Activated naive CD8-positive, alpha-beta T cell treated with anti-CD3 and anti-CD28 coated beads for 36 hours (primary cell): ENCODE measurements at regions not wholly inside any gene's neighbourhood (a gene's known extent, or its start where the extent isn't known, plus 50 kb on each side); places are given as distances from the start of the nearest gene placed in this dataset.

Experiments
- DNase-seq: peaks from one replicate; pipeline ENCODE4 v3.0.0; 2021
- H3K27ac Mint-ChIP-seq: one replicate; pipeline ENCODE4 v1.8.0; 2022; ENCODE audit warnings: mild to moderate bottlenecking, moderate library complexity, mixed read lengths
- H3K27me3 Mint-ChIP-seq: one replicate; pipeline ENCODE4 v1.8.0; 2022; ENCODE audit warnings: mild to moderate bottlenecking, mixed read lengths
- H3K36me3 Mint-ChIP-seq: one replicate; pipeline ENCODE4 v1.8.0; 2021; ENCODE audit warnings: mild to moderate bottlenecking, mixed read lengths
- H3K4me1 Mint-ChIP-seq: one replicate; pipeline ENCODE4 v1.8.0; 2021; ENCODE audit warnings: mixed read lengths
- H3K4me3 Mint-ChIP-seq: one replicate; pipeline ENCODE4 v1.8.0; 2022; ENCODE audit warnings: mild to moderate bottlenecking, moderate library complexity, mixed read lengths
- H3K9me3 Mint-ChIP-seq: one replicate; pipeline ENCODE4 v1.8.0; 2022; ENCODE audit warnings: mixed read lengths

DNA sequence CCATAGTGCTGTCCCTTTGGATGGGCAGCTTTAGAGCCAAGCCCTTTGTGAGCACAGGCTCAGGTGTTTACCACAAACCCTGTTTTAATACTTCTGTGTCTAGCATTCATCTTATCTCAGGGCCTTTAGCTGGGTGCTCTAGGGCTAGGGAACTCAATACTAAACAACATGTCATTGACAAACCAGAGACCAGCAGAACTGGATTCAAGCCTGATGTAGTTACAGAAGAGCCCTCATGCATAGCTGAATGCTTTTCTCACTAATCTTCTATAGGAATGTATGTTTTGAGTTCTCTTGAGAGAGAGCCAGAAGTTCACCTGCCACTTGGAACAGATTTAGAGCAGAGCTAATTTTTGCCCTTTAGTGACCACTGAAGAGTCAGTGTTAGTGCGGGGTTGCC lies 142.6 kb downstream of the DCK start:
- peaks cover under 1% of the 10 kb centered on the region for H3K4me1 Mint-ChIP-seq
- H3K36me3 Mint-ChIP-seq, result no peaks in the 10 kb centered on the region
- no peak overlapping the region for H3K4me3 Mint-ChIP-seq
- no peak for DNase-seq
- no peaks in the 10 kb centered on the region for H3K9me3 Mint-ChIP-seq
- no peaks in the 10 kb centered on the region for H3K27me3 Mint-ChIP-seq
- no peak overlapping the region for H3K27ac Mint-ChIP-seq

DNA sequence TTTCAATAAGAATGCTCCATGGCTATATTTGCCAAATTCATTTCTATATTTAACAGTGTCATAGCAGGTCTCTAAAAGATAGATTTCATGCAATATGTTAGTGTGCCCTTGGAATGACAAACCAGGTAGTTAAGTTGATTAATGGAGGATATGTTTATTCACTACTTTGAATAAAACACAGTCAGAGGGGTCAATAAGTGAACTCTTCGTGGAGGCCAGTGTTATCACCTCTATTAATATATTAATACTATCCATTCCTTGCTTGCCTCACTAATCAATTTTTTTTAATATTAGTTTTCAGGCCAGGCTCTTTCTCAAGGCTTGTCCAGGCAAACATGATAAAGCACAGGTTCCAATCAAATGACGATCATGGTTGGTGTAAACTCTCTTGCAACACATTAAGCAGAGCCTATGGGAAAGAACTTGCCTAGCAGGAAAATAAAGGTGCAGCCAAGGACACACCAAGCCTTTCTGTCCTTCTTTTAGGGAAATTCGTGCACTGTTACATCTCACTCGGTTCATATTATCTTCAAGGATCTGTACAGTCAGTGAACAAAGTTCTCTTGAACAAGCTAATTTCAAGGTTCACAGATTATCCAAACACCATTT lies 144.7 kb downstream of the DCK start:
- H3K4me1 Mint-ChIP-seq, result peaks cover 4% of the 10 kb centered on the region
- no peak for DNase-seq

GRCh38 chr4:71140563-71140962 lies 147.1 kb downstream of the DCK start:
- Mint-ChIP-seq H3K9me3 (no peaks in the 10 kb centered on the region), H3K27ac (no peak overlapping the region), H3K4me3 (no peak overlapping the region), H3K4me1 (peaks cover 4% of the 10 kb centered on the region), H3K36me3 (no peaks in the 10 kb centered on the region), H3K27me3 (no peaks in the 10 kb centered on the region)
- no peak for DNase-seq

More for the DNA sequence above, 144.7 kb downstream of the DCK start:
- no peak overlapping the region for H3K4me3 Mint-ChIP-seq
- no peaks in the 10 kb centered on the region for H3K36me3 Mint-ChIP-seq
- no peaks in the 10 kb centered on the region for H3K9me3 Mint-ChIP-seq
- no peak overlapping the region for H3K27ac Mint-ChIP-seq
- no peaks in the 10 kb centered on the region for H3K27me3 Mint-ChIP-seq

DNA sequence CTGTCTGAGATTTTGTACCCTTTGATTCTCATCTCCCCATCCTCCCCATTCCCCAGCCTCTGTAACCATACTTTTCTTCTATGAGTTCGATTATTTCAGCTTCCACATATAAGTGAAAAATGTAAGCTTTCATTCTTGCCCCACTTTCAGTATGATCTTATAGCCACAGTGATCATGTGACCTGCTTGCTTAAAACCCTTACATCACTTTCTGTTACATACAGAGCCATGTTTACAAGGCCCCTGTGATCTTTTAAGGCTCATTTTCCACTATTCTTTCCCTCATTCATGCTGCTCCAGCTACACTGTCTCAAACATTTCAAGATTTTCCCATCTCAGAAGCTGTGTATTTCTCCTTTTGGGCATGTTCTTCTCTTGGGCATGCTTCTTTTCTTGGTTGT lies 147.7 kb downstream of the DCK start:
- Mint-ChIP-seq H3K27me3 (no peaks in the 10 kb centered on the region), H3K9me3 (no peaks in the 10 kb centered on the region), H3K4me3 (no peak overlapping the region), H3K27ac (no peak overlapping the region), H3K36me3 (no peaks in the 10 kb centered on the region), H3K4me1 (peaks cover 4% of the 10 kb centered on the region)
- DNase-seq, result no peak

- Mint-ChIP-seq H3K4me3 (no peak overlapping the region), H3K27me3 (no peaks in the 10 kb centered on the region), H3K9me3 (peaks cover 3% of the 10 kb centered on the region), H3K4me1 (no peaks in the 10 kb centered on the region), H3K36me3 (no peaks in the 10 kb centered on the region), H3K27ac (no peak overlapping the region)
- no peak for DNase-seq
These were observed 153.8 kb downstream of the DCK start for GRCh38 chr4:71147261-71147660.

DNA sequence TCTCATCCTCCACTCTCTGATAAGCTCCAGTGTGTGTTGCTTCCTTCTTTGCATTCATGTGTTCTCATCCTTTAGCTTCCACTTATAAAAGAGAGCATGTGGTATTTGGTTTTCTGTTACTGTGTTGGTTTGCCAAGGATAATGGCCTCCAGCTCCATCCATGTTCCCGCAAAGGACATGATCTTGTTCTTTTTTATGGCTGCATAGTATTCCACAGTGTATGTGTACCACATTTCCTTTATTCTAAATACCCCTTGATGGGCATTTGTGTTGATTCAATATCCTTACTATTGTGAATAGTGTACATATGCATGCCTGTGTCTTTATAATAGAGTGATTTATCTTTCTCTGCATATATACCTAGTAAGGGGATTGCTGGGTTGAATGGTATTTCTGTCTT lies 155.1 kb downstream of the DCK start:
- H3K4me1 Mint-ChIP-seq, result no peaks in the 10 kb centered on the region
- peaks cover 3% of the 10 kb centered on the region for H3K9me3 Mint-ChIP-seq
- no peak overlapping the region for H3K27ac Mint-ChIP-seq
- H3K4me3 Mint-ChIP-seq, result no peak overlapping the region
- H3K36me3 Mint-ChIP-seq, result no peaks in the 10 kb centered on the region
- H3K27me3 Mint-ChIP-seq, result peaks cover 3% of the 10 kb centered on the region
- DNase-seq, result no peak

- no peaks in the 10 kb centered on the region for H3K4me1 Mint-ChIP-seq
- H3K4me3 Mint-ChIP-seq, result no peak overlapping the region
- no peaks in the 10 kb centered on the region for H3K36me3 Mint-ChIP-seq
- no peak overlapping the region for H3K27ac Mint-ChIP-seq
- no peak for DNase-seq
- H3K9me3 Mint-ChIP-seq, result peaks cover 3% of the 10 kb centered on the region
- H3K27me3 Mint-ChIP-seq, result peaks cover 6% of the 10 kb centered on the region
These were observed 157.6 kb downstream of the DCK start for GRCh38 chr4:71151054-71151453.

DNA sequence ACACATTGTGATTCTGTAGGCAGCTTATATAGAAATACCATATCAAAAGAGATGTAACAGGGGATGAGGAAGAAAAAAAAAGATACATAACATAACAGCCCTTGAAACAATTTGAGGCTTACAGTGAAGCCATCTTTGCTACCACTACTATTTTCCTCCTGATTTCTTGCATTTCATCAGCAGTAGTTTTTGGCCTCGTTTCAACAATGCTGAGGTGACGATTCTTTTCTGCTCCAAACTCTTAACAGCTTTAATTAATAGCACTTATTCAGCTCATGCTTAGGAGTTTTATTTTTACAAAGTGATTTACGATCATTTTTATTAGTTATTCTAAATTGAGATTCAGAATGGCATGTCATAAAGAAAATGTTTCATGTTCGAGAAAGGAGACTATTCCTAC lies 163.2 kb downstream of the DCK start:
- no peaks in the 10 kb centered on the region for H3K9me3 Mint-ChIP-seq
- no peak overlapping the region for H3K4me3 Mint-ChIP-seq
- H3K4me1 Mint-ChIP-seq, result no peaks in the 10 kb centered on the region
- no peak overlapping the region for H3K27ac Mint-ChIP-seq
- no peaks in the 10 kb centered on the region for H3K36me3 Mint-ChIP-seq
- no peak for DNase-seq
- H3K27me3 Mint-ChIP-seq, result peaks cover 6% of the 10 kb centered on the region

DNA sequence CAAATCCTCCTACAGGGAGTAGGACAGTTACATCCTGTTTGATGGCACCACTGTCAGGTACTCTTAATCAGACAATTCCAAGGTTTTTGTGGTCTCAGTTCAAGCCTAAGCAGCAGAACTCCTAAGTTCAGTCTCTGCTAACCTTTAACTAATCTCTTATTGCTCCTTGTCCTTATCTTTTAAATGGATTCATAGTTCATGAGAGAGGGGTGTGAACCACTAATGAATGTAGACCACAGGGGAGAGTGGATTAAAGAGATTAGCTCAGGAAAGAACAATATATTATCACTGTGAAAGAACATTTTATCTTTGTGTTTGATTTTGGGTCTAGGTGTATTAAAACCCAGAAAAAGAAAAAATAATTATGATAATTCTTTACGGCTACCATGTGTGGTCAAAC lies 168.9 kb downstream of the DCK start:
- peaks cover 5% of the 10 kb centered on the region for H3K27me3 Mint-ChIP-seq

DNA sequence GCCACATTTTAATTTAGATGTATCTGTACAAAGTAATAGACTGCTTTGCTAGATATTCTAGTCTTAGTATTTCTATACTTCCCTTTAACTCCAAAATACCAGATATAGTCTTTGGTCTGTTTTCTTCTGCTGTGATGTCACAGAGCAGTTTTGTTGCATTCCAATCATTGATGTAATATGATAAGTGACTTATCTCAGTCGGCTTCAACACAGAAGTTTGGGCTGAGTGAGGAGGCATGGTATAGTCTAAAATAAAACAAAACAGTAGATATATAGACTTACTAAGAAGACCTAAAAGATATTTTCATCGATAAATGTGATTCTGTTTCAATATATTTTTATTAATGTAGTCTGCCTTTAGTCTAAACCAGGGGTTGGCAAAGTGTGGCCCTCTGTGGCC lies 169.9 kb downstream of the DCK start:
- H3K4me3 Mint-ChIP-seq, result no peak overlapping the region
- DNase-seq, result no peak
- H3K9me3 Mint-ChIP-seq, result no peaks in the 10 kb centered on the region
- no peak overlapping the region for H3K27ac Mint-ChIP-seq
- H3K36me3 Mint-ChIP-seq, result no peaks in the 10 kb centered on the region
- peaks cover 5% of the 10 kb centered on the region for H3K27me3 Mint-ChIP-seq
- H3K4me1 Mint-ChIP-seq, result no peaks in the 10 kb centered on the region

More for the DNA sequence above, 168.9 kb downstream of the DCK start:
- DNase-seq, result no peak
- Mint-ChIP-seq H3K9me3 (no peaks in the 10 kb centered on the region), H3K36me3 (no peaks in the 10 kb centered on the region), H3K4me3 (no peak overlapping the region), H3K4me1 (no peaks in the 10 kb centered on the region), H3K27ac (no peak overlapping the region)

GRCh38 chr4:71167083-71167482 lies 171.7 kb upstream of the SLC4A4 start:
- Mint-ChIP-seq H3K4me1 (no peaks in the 10 kb centered on the region), H3K9me3 (no peaks in the 10 kb centered on the region), H3K4me3 (no peak overlapping the region), H3K27me3 (peaks cover 5% of the 10 kb centered on the region), H3K36me3 (no peaks in the 10 kb centered on the region), H3K27ac (no peak overlapping the region)
- no peak for DNase-seq

GRCh38 chr4:71171592-71171991 lies 167.2 kb upstream of the SLC4A4 start:
- Mint-ChIP-seq H3K9me3 (no peaks in the 10 kb centered on the region), H3K36me3 (no peaks in the 10 kb centered on the region), H3K27me3 (peaks cover 7% of the 10 kb centered on the region), H3K4me3 (no peak overlapping the region), H3K27ac (no peak overlapping the region), H3K4me1 (no peaks in the 10 kb centered on the region)
- DNase-seq, result no peak

- no peak overlapping the region for H3K4me3 Mint-ChIP-seq
- no peak overlapping the region for H3K27ac Mint-ChIP-seq
- peaks cover 8% of the 10 kb centered on the region for H3K4me1 Mint-ChIP-seq
- no peaks in the 10 kb centered on the region for H3K36me3 Mint-ChIP-seq
- H3K27me3 Mint-ChIP-seq, result peaks cover 22% of the 10 kb centered on the region
- H3K9me3 Mint-ChIP-seq, result no peaks in the 10 kb centered on the region
- no peak for DNase-seq
These were observed 157.5 kb upstream of the SLC4A4 start for GRCh38 chr4:71181332-71181731.

- Mint-ChIP-seq H3K4me1 (peaks cover 19% of the 10 kb centered on the region), H3K9me3 (no peaks in the 10 kb centered on the region), H3K4me3 (no peak overlapping the region), H3K27me3 (peaks cover 43% of the 10 kb centered on the region), H3K27ac (no peak overlapping the region), H3K36me3 (no peaks in the 10 kb centered on the region)
- DNase-seq, result peak; percentile 6
These were observed 154.5 kb upstream of the SLC4A4 start for GRCh38 chr4:71184195-71184781.

DNA sequence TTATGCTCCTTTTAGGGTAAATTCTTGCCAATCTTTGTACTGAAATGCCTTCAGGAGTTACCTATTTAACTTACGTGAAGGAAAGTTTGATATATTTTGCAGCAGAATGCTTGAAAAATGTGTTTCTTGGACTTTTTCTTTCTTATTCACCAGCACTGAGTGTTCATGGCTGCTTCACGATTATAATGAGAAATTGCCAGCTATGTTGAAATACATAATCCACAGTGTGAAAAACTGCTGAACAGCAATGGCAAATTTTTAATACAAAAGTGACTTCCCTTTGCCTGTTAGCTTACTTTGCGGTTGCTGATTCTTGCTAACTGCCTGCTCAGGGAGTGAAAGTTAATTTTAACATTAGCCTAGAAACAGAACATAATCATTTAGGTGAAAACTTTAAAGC lies 153.8 kb upstream of the SLC4A4 start:
- Mint-ChIP-seq H3K27ac (no peak overlapping the region), H3K4me3 (no peak overlapping the region), H3K4me1 (peaks cover 19% of the 10 kb centered on the region), H3K9me3 (no peaks in the 10 kb centered on the region), H3K36me3 (no peaks in the 10 kb centered on the region), H3K27me3 (peaks cover 51% of the 10 kb centered on the region)
- DNase-seq, result no peak

DNA sequence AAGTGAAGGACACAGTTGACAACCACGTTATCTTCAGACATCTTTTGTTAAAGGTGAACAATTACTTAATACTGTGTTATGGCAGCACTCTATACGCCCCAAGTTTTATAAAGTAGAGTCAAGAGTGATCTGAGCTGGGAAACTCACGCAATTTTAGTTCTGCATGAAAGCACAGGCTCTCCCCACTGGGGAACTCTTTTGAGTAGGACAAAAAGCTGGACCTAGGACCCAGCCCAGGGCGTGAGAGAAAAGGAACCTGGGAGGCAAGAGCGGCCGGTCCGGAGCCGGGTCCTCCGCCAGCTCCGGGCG lies 152.6 kb upstream of the SLC4A4 start:
- Mint-ChIP-seq H3K4me3 (peak overlapping the region; percentile 81), H3K27ac (no peak overlapping the region)

More for the DNA sequence above, 152.6 kb upstream of the SLC4A4 start:
- H3K36me3 Mint-ChIP-seq, result no peaks in the 10 kb centered on the region
- DNase-seq, result no peak
- H3K27me3 Mint-ChIP-seq, result peaks cover 61% of the 10 kb centered on the region
- H3K4me1 Mint-ChIP-seq, result peaks cover 19% of the 10 kb centered on the region
- H3K9me3 Mint-ChIP-seq, result no peaks in the 10 kb centered on the region
